ENCODE measurements at regions not wholly inside any gene's neighbourhood (a gene's known extent, or its start where the extent isn't known, plus 50 kb on each side); places are given as distances from the start of the nearest gene placed in this dataset.

DNA sequence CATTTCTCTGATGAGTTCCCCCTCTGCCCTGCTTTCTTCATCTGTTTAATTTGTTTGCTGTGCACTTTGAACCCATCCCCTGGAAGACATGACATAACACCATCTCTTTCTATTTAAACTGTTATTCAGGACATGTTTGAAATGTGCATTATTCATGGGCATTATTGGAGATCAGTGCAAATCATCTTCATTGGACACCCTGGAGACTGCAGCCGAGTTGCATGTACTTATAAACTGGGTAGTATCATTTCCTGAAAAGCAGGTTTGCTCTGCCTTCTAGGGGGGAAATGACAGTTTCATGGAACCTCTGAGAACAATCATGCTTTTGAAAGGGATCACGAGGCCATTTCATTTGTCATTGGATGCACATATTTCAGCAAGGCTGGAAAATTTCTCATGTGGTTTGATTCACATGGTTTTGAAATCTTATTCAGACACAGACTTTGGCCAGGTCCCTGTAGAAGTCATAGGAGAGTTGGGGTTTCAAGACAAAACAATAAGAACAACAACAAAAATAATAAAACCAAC lies 462.8 kb upstream of the MEX3C start:
- no peak for TF ChIP-seq SP1 (IDR thresholded peaks at IDR 0.05)
- no peak for TF ChIP-seq SUZ12 (IDR thresholded peaks at IDR 0.05)
- TF ChIP-seq L3MBTL2 (conservative IDR thresholded peaks at IDR 0.05), result no peak
- no peak for TF ChIP-seq FOXM1 (IDR thresholded peaks at IDR 0.05; ENCODE audit: borderline replicate concordance)
- TF ChIP-seq, protein P1, sequence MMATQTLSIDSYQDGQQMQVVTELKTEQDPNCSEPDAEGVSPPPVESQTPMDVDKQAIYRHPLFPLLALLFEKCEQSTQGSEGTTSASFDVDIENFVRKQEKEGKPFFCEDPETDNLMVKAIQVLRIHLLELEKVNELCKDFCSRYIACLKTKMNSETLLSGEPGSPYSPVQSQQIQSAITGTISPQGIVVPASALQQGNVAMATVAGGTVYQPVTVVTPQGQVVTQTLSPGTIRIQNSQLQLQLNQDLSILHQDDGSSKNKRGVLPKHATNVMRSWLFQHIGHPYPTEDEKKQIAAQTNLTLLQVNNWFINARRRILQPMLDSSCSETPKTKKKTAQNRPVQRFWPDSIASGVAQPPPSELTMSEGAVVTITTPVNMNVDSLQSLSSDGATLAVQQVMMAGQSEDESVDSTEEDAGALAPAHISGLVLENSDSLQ (IDR thresholded peaks at IDR 0.05), result no peak
- TF ChIP-seq BHLHE40 (IDR thresholded peaks at IDR 0.05; ENCODE audit: borderline replicate concordance), result no peak
- no peak for TF ChIP-seq FOXA1 (IDR thresholded peaks at IDR 0.05)
- no peak for TF ChIP-seq LEF1 (IDR thresholded peaks at IDR 0.05; ENCODE audit: borderline replicate concordance)
- TF ChIP-seq ARNT (IDR thresholded peaks at IDR 0.05), result no peak
- TF ChIP-seq FOXK2 (IDR thresholded peaks at IDR 0.05), result no peak
- TF ChIP-seq HDGF (IDR thresholded peaks at IDR 0.05; ENCODE audit: borderline replicate concordance), result no peak
- no peak for TF ChIP-seq CTBP1 (IDR thresholded peaks at IDR 0.05; ENCODE audit: borderline replicate concordance)
